SK-N-SH (cell line): ENCODE measurements at regions not wholly inside any gene's neighbourhood (a gene's known extent, or its start where the extent isn't known, plus 50 kb on each side); places are given as distances from the start of the nearest gene placed in this dataset.

ENCODE experiments used
- CTCF ChIA-PET: fragments of 300-600, 350-600 bp; formaldehyde crosslinking; extraction: SDS; loops from one replicate; lab custom pipeline; 2021; lab: Yijun Ruan, JAX
- POLR2A ChIA-PET: fragments of 350-600 bp; sonication (Branson Sonifier 250); formaldehyde crosslinking; extraction: SDS; loops from one replicate; lab custom pipeline; 2020; ENCODE audit warnings: antibody characterized with exemption, inconsistent platforms; lab: Yijun Ruan, JAX
- DNase-seq: peaks from one replicate; pipeline ENCODE4 v3.0.0; 2012
- H2AFZ ChIP-seq: fragments of 200-600 bp; sonication (generic); 2 replicates; pipeline ENCODE4 v1.8.1; 2016; ENCODE audit warnings: antibody characterized with exemption, mild to moderate bottlenecking, low read depth
- H3F3A ChIP-seq: fragments of 200-600 bp; sonication (generic); replicated peaks from 2 replicates; pipeline ENCODE3; 2016; ENCODE audit warnings: antibody characterized with exemption, mild to moderate bottlenecking; ENCODE audit not compliant: insufficient read depth
- H3K27ac ChIP-seq, 2 experiments: fragments of 200-500 bp in 1 of 2; fragments of 200-600 bp in 1 of 2; sonication (Bioruptor generic) in 1 of 2; sonication (generic), shearing (Covaris generic) in 1 of 2; 2 replicates each; pipeline versions ENCODE4 v1.5.1 to v1.6.1; 2014 to 2016; ENCODE audit warnings: low read depth in 2 of 2, inconsistent platforms in 1 of 2, low read length in 1 of 2, mild to moderate bottlenecking in 1 of 2, mixed read lengths in 1 of 2
- H3K27me3 ChIP-seq: fragments of 200-600 bp; sonication (generic), shearing (Covaris generic); 2 replicates; pipeline ENCODE4 v1.6.1; 2016; ENCODE audit warnings: mixed run types; ENCODE audit not compliant: insufficient read depth
- H3K36me3 ChIP-seq, 2 experiments: fragments of 200-500 bp in 1 of 2; fragments of 200-600 bp in 1 of 2; sonication (Bioruptor generic) in 1 of 2; sonication (generic) in 1 of 2; replicated peaks in 1 of 2; 2 replicates each; pipeline versions ENCODE3 to v1.5.1; 2014 to 2016; ENCODE audit warnings: low read length in 1 of 2, mild to moderate bottlenecking in 1 of 2; ENCODE audit not compliant: insufficient read depth in 2 of 2, control insufficient read depth in 1 of 2
- H3K4me1 ChIP-seq, 2 experiments: fragments of 200-500 bp in 1 of 2; fragments of 200-600 bp in 1 of 2; sonication (Bioruptor generic) in 1 of 2; sonication (generic), shearing (Covaris generic) in 1 of 2; 2 replicates each; pipeline versions ENCODE4 v1.5.1 to v1.6.1; 2014 to 2016; ENCODE audit warnings: low read depth in 1 of 2, low read length in 1 of 2, mixed run types in 1 of 2; ENCODE audit not compliant: insufficient read depth in 2 of 2, control insufficient read depth in 1 of 2
- H3K4me2 ChIP-seq: fragments of 200-600 bp; sonication (generic), shearing (Covaris generic); 2 replicates; pipeline ENCODE4 v1.6.1; 2017; ENCODE audit warnings: mixed run types
- H3K4me3 ChIP-seq, 2 experiments: fragments of 200-500 bp in 1 of 2; fragments of 200-600 bp in 1 of 2; sonication (Bioruptor generic) in 1 of 2; sonication (generic), shearing (Covaris generic) in 1 of 2; 2 replicates each; pipeline versions ENCODE4 v1.5.1 to v1.8.1; 2014 to 2016; ENCODE audit warnings: low read depth in 2 of 2, inconsistent platforms in 1 of 2, low read length in 1 of 2, mild to moderate bottlenecking in 1 of 2, mixed read lengths in 1 of 2, moderate library complexity in 1 of 2
- H3K79me2 ChIP-seq: fragments of 200-600 bp; sonication (generic); 2 replicates; pipeline ENCODE4 v1.8.1; 2017; ENCODE audit warnings: mild to moderate bottlenecking; ENCODE audit not compliant: insufficient read depth
- H3K9ac ChIP-seq: fragments of 200-600 bp; sonication (generic); 2 replicates; pipeline ENCODE4 v1.6.1; 2017; ENCODE audit warnings: mixed run types
- H3K9me2 ChIP-seq: fragments of 200-600 bp; sonication (generic); 2 replicates; pipeline ENCODE4 v1.6.1; 2017; ENCODE audit warnings: mixed run types
- H3K9me3 ChIP-seq: fragments of 200-600 bp; sonication (generic); 2 replicates; pipeline ENCODE4 v1.6.1; 2017; ENCODE audit warnings: mixed run types, mild to moderate bottlenecking, moderate library complexity
- H4K20me1 ChIP-seq: fragments of 200-600 bp; sonication (generic); 2 replicates; pipeline ENCODE4 v1.6.1; 2017; ENCODE audit warnings: mild to moderate bottlenecking, mixed run types; ENCODE audit not compliant: insufficient read depth
- EZH2phosphoT487 ChIP-seq: fragments of 200-600 bp; sonication (generic); IDR thresholded peaks from 2 replicates; pipeline ENCODE4 v1.6.1; 2017; ENCODE audit warnings: low read depth, mixed run types, mild to moderate bottlenecking, antibody characterized with exemption, moderate library complexity, borderline replicate concordance
- GATA2 ChIP-seq: sonication (generic); formaldehyde crosslinking; IDR thresholded peaks from 2 replicates; pipeline ENCODE4 v1.5.0; 2020; ENCODE audit warnings: mild to moderate bottlenecking, missing genetic modification reagents
- MEF2A ChIP-seq: IDR thresholded peaks from 2 replicates; pipeline ENCODE4 v1.4.0; 2012; ENCODE audit warnings: low read depth, borderline replicate concordance
- NFIC ChIP-seq: IDR thresholded peaks from 2 replicates; pipeline ENCODE4 v1.4.0; 2012; ENCODE audit warnings: borderline replicate concordance
- NRF1 ChIP-seq: IDR thresholded peaks from 2 replicates; pipeline ENCODE4 v1.6.1; 2012; ENCODE audit warnings: low read depth, mild to moderate bottlenecking, low read length
- RFX5 ChIP-seq: IDR thresholded peaks from 2 replicates; pipeline ENCODE4 v1.6.1; 2012; ENCODE audit warnings: mild to moderate bottlenecking, improper control_type of control experiment, low read length
- SMC3 ChIP-seq: IDR thresholded peaks from 2 replicates; pipeline ENCODE4 v1.6.1; 2012; ENCODE audit warnings: low read depth, low read length, improper control_type of control experiment
- TEAD4 ChIP-seq: IDR thresholded peaks from 2 replicates; pipeline ENCODE4 v1.4.0; 2012; ENCODE audit warnings: mild to moderate bottlenecking, borderline replicate concordance; ENCODE audit not compliant: insufficient read depth
- TF ChIP-seq, protein P1 (sequence below): fragments of 150-350 bp; IDR thresholded peaks from 2 replicates; pipeline ENCODE4 v1.6.1; 2017; ENCODE audit warnings: antibody characterized with exemption, low read length, low read depth, borderline replicate concordance
- TF ChIP-seq, protein P2 (sequence below): IDR thresholded peaks from 2 replicates; pipeline ENCODE4; 2012
- TF ChIP-seq, protein P3 (sequence below): IDR thresholded peaks from 2 replicates; pipeline ENCODE4 v1.6.1; 2012; ENCODE audit warnings: mild to moderate bottlenecking, low read depth, low read length, moderate library complexity
- TF ChIP-seq, protein P4 (sequence below): fragments of 150-350 bp; IDR thresholded peaks from 2 replicates; pipeline ENCODE4 v1.6.1; 2016; ENCODE audit warnings: mild to moderate bottlenecking, low read depth, low read length
- TF ChIP-seq, protein P5 (sequence below): fragments of 200-600 bp; sonication (generic); IDR thresholded peaks from 2 replicates; pipeline ENCODE4 v1.6.1; 2017; ENCODE audit warnings: antibody characterized with exemption, mild to moderate bottlenecking, moderate library complexity

DNA sequence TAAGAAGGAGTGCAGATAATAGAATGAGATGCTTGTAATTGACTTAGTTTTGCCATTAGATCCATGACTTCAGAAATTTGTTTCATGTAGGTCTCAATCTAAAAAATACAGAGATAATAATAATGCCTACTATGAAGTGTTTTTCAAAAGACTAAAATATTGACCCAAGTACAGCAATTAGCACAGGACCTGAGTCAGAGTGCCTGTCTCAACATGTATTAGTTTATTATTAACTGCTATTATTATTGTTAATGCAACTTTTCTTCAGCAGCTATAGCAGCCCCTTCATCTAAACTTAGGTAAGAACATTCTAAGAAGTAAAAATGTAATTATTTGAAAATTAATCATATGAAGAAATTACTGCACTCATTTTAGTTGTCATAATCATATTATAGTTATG, 82.9 kb upstream of the HGF start (continued):
- TF ChIP-seq TEAD4, result no peak

DNA sequence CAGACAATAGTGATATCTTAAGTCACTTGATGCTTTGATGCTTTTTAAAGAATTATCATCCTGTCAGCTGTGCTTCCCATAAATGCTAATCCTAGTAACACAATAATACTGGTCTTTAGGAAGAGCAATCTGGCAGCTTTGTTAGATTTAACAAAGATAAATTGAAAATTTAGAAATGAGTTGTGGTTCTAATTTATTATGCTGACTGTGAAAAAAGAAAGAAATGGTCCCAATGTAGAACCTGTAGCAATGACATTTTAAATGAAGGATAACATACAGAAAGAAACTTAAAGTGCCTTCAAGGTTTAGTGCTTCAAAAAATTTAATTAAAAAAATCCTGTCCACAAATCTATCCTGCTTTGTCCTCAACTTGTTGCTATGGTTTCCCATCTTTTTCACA, 81.6 kb upstream of the HGF start:
- H3K9me2 ChIP-seq, result no peaks in the 10 kb centered on the region
- no peak overlapping the region for H3K9ac ChIP-seq
- H3K4me3 ChIP-seq, result no peak overlapping the region
- no peak for DNase-seq
- no peaks in the 10 kb centered on the region for H3K79me2 ChIP-seq
- H3K4me2 ChIP-seq, result no peak overlapping the region
- H3K27me3 ChIP-seq, result no peaks in the 10 kb centered on the region
- no peaks in the 10 kb centered on the region for H4K20me1 ChIP-seq
- no peaks in the 10 kb centered on the region for H3K36me3 ChIP-seq
- TF ChIP-seq, protein P1, sequence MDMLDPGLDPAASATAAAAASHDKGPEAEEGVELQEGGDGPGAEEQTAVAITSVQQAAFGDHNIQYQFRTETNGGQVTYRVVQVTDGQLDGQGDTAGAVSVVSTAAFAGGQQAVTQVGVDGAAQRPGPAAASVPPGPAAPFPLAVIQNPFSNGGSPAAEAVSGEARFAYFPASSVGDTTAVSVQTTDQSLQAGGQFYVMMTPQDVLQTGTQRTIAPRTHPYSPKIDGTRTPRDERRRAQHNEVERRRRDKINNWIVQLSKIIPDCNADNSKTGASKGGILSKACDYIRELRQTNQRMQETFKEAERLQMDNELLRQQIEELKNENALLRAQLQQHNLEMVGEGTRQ, result no peak
- TF ChIP-seq, protein P2, sequence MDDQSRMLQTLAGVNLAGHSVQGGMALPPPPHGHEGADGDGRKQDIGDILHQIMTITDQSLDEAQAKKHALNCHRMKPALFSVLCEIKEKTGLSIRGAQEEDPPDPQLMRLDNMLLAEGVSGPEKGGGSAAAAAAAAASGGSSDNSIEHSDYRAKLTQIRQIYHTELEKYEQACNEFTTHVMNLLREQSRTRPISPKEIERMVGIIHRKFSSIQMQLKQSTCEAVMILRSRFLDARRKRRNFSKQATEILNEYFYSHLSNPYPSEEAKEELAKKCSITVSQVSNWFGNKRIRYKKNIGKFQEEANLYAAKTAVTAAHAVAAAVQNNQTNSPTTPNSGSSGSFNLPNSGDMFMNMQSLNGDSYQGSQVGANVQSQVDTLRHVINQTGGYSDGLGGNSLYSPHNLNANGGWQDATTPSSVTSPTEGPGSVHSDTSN, result no peak
- TF ChIP-seq MEF2A (no peak), SMC3 (no peak), RFX5 (no peak), EZH2phosphoT487 (no peak), NFIC (no peak), TEAD4 (no peak), GATA2 (CRISPR knock-in tag) (no peak), NRF1 (no peak)
- TF ChIP-seq, protein P3, sequence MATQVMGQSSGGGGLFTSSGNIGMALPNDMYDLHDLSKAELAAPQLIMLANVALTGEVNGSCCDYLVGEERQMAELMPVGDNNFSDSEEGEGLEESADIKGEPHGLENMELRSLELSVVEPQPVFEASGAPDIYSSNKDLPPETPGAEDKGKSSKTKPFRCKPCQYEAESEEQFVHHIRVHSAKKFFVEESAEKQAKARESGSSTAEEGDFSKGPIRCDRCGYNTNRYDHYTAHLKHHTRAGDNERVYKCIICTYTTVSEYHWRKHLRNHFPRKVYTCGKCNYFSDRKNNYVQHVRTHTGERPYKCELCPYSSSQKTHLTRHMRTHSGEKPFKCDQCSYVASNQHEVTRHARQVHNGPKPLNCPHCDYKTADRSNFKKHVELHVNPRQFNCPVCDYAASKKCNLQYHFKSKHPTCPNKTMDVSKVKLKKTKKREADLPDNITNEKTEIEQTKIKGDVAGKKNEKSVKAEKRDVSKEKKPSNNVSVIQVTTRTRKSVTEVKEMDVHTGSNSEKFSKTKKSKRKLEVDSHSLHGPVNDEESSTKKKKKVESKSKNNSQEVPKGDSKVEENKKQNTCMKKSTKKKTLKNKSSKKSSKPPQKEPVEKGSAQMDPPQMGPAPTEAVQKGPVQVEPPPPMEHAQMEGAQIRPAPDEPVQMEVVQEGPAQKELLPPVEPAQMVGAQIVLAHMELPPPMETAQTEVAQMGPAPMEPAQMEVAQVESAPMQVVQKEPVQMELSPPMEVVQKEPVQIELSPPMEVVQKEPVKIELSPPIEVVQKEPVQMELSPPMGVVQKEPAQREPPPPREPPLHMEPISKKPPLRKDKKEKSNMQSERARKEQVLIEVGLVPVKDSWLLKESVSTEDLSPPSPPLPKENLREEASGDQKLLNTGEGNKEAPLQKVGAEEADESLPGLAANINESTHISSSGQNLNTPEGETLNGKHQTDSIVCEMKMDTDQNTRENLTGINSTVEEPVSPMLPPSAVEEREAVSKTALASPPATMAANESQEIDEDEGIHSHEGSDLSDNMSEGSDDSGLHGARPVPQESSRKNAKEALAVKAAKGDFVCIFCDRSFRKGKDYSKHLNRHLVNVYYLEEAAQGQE, result no peak
- TF ChIP-seq, protein P4, sequence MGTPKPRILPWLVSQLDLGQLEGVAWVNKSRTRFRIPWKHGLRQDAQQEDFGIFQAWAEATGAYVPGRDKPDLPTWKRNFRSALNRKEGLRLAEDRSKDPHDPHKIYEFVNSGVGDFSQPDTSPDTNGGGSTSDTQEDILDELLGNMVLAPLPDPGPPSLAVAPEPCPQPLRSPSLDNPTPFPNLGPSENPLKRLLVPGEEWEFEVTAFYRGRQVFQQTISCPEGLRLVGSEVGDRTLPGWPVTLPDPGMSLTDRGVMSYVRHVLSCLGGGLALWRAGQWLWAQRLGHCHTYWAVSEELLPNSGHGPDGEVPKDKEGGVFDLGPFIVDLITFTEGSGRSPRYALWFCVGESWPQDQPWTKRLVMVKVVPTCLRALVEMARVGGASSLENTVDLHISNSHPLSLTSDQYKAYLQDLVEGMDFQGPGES, result no peak
- TF ChIP-seq, protein P5, sequence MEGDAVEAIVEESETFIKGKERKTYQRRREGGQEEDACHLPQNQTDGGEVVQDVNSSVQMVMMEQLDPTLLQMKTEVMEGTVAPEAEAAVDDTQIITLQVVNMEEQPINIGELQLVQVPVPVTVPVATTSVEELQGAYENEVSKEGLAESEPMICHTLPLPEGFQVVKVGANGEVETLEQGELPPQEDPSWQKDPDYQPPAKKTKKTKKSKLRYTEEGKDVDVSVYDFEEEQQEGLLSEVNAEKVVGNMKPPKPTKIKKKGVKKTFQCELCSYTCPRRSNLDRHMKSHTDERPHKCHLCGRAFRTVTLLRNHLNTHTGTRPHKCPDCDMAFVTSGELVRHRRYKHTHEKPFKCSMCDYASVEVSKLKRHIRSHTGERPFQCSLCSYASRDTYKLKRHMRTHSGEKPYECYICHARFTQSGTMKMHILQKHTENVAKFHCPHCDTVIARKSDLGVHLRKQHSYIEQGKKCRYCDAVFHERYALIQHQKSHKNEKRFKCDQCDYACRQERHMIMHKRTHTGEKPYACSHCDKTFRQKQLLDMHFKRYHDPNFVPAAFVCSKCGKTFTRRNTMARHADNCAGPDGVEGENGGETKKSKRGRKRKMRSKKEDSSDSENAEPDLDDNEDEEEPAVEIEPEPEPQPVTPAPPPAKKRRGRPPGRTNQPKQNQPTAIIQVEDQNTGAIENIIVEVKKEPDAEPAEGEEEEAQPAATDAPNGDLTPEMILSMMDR, result no peak
- no peaks in the 10 kb centered on the region for H3K9me3 ChIP-seq
- no peaks in the 10 kb centered on the region for H3F3A ChIP-seq
- no peak overlapping the region for H2AFZ ChIP-seq
- H3K27ac ChIP-seq, result peak overlapping the region in 1 of 2 experiments; percentile 51; a peak in 2 of 4 replicates
- H3K4me1 ChIP-seq, result peaks cover 3 to 5% of the 10 kb centered on the region in 2 experiments; a peak in 2 of 4 replicates
- POLR2A ChIA-PET, result no interaction called here
- CTCF ChIA-PET, result interaction anchor here (1.0 to 1.1 kb wide), 4 partner anchors 17 to 350 kb away, joined by 3 read pairs; no protein-coding TSS in a partner anchor
